ENCODE measurements at regions not wholly inside any gene's neighbourhood (a gene's known extent, or its start where the extent isn't known, plus 50 kb on each side); places are given as distances from the start of the nearest gene placed in this dataset.

- TF ChIP-seq FOXM1 (IDR thresholded peaks at IDR 0.05; ENCODE audit: borderline replicate concordance, low read depth) (no peak), NFIC (IDR thresholded peaks at IDR 0.05) (no peak), TAF1 (IDR thresholded peaks at IDR 0.05; ENCODE audit: low read depth) (no peak), TCF12 (IDR thresholded peaks at IDR 0.05; ENCODE audit: low read depth) (no peak), TEAD4 (IDR thresholded peaks at IDR 0.05) (no peak), CEBPB (IDR thresholded peaks at IDR 0.05) (no peak), ZBTB7A (IDR thresholded peaks at IDR 0.05; ENCODE audit: low read depth) (no peak), EGR1 (IDR thresholded peaks at IDR 0.05) (no peak)
- TF ChIP-seq, protein P1, sequence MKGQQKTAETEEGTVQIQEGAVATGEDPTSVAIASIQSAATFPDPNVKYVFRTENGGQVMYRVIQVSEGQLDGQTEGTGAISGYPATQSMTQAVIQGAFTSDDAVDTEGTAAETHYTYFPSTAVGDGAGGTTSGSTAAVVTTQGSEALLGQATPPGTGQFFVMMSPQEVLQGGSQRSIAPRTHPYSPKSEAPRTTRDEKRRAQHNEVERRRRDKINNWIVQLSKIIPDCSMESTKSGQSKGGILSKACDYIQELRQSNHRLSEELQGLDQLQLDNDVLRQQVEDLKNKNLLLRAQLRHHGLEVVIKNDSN (IDR thresholded peaks at IDR 0.05), result no peak
- TF ChIP-seq, protein P2, sequence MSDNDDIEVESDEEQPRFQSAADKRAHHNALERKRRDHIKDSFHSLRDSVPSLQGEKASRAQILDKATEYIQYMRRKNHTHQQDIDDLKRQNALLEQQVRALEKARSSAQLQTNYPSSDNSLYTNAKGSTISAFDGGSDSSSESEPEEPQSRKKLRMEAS (IDR thresholded peaks at IDR 0.05), result no peak
These were observed 327.9 kb upstream of the SOX9 start for GRCh38 chr17:71792966-71793365.

DNA sequence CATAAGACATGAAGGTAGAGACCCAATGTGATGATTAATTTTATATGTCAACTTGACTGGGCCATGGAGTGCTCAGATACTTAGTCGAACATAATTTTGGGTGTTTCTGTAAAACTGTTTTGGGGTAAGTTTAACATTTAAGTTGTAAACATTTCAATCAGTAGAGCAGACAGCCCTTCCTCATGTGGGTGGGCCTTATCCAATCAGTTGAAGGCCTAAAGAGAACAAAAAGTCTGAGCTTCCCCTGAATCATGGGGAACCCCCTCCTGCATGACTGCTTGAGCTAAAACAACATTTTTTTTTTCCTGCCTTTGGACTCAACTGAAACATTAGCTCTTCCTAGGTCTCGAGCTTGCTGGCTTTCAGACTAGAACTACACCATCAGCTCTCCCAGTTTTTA lies 327.3 kb upstream of the SOX9 start:
- no peak for TF ChIP-seq EGR1 (IDR thresholded peaks at IDR 0.05)
- TF ChIP-seq, protein P1 (IDR thresholded peaks at IDR 0.05), result no peak
- no peak for TF ChIP-seq FOXM1 (IDR thresholded peaks at IDR 0.05; ENCODE audit: borderline replicate concordance, low read depth)
- TF ChIP-seq TAF1 (IDR thresholded peaks at IDR 0.05; ENCODE audit: low read depth), result no peak
- TF ChIP-seq TCF12 (IDR thresholded peaks at IDR 0.05; ENCODE audit: low read depth), result no peak
- TF ChIP-seq ZBTB7A (IDR thresholded peaks at IDR 0.05; ENCODE audit: low read depth), result no peak
- TF ChIP-seq EP300 (IDR thresholded peaks at IDR 0.05; ENCODE audit: borderline replicate concordance), result no peak
- TF ChIP-seq NFIC (IDR thresholded peaks at IDR 0.05), result no peak
- TF ChIP-seq YY1 (IDR thresholded peaks at IDR 0.05; ENCODE audit: low read depth), result no peak
- TF ChIP-seq, protein P2 (IDR thresholded peaks at IDR 0.05), result no peak
- no peak for TF ChIP-seq RAD21 (IDR thresholded peaks at IDR 0.05; ENCODE audit: low read depth)
- TF ChIP-seq CREB1 (IDR thresholded peaks at IDR 0.05; ENCODE audit: low read depth), result no peak
- no peak for TF ChIP-seq CEBPB (IDR thresholded peaks at IDR 0.05)

DNA sequence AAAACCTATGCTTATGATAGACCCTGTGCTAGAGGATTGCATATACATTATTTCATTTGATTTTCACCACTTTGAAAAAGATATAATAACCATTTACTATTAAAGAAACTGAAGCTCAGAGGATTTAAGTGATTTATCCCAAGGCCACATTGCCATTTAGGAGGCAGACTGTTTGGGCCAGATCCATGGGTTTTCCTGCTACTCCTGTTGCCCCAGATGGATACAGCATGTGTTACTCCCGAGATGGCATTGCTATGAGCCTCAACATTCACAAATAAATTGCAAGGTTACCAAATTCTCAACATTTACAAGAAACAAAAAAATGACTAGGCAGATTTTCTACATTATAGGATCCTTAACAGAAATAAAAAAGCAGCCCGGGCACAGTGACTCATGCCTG lies 322.1 kb upstream of the SOX9 start:
- TF ChIP-seq EGR1 (IDR thresholded peaks at IDR 0.05), result no peak
- no peak for TF ChIP-seq ZBTB7A (IDR thresholded peaks at IDR 0.05; ENCODE audit: low read depth)
- no peak for TF ChIP-seq EP300 (IDR thresholded peaks at IDR 0.05; ENCODE audit: borderline replicate concordance)
- no peak for TF ChIP-seq CEBPB (IDR thresholded peaks at IDR 0.05)
- TF ChIP-seq FOXM1 (IDR thresholded peaks at IDR 0.05; ENCODE audit: borderline replicate concordance, low read depth), result no peak
- TF ChIP-seq TEAD4 (IDR thresholded peaks at IDR 0.05), result no peak
- TF ChIP-seq TAF1 (IDR thresholded peaks at IDR 0.05; ENCODE audit: low read depth), result no peak
- TF ChIP-seq NFIC (IDR thresholded peaks at IDR 0.05), result no peak
- no peak for TF ChIP-seq CREB1 (IDR thresholded peaks at IDR 0.05; ENCODE audit: low read depth)
- TF ChIP-seq, protein P2 (IDR thresholded peaks at IDR 0.05), result no peak
- no peak for TF ChIP-seq RAD21 (IDR thresholded peaks at IDR 0.05; ENCODE audit: low read depth)
- TF ChIP-seq REST (IDR thresholded peaks at IDR 0.05; ENCODE audit: low read depth), result no peak
- no peak for TF ChIP-seq YY1 (IDR thresholded peaks at IDR 0.05; ENCODE audit: low read depth)
- no peak for TF ChIP-seq TCF12 (IDR thresholded peaks at IDR 0.05; ENCODE audit: low read depth)
- TF ChIP-seq, protein P1 (IDR thresholded peaks at IDR 0.05), result no peak

- no peak for TF ChIP-seq EP300 (IDR thresholded peaks at IDR 0.05; ENCODE audit: borderline replicate concordance)
- no peak for TF ChIP-seq TAF1 (IDR thresholded peaks at IDR 0.05; ENCODE audit: low read depth)
- TF ChIP-seq TEAD4 (IDR thresholded peaks at IDR 0.05), result no peak
- TF ChIP-seq EGR1 (IDR thresholded peaks at IDR 0.05), result no peak
- TF ChIP-seq, protein P2 (IDR thresholded peaks at IDR 0.05), result no peak
- TF ChIP-seq REST (IDR thresholded peaks at IDR 0.05; ENCODE audit: low read depth), result no peak
- TF ChIP-seq, protein P1 (IDR thresholded peaks at IDR 0.05), result no peak
- TF ChIP-seq CREB1 (IDR thresholded peaks at IDR 0.05; ENCODE audit: low read depth), result no peak
- TF ChIP-seq FOXM1 (IDR thresholded peaks at IDR 0.05; ENCODE audit: borderline replicate concordance, low read depth), result no peak
These were observed 321.2 kb upstream of the SOX9 start for GRCh38 chr17:71799657-71800056.
